GM12878 (cell line): ENCODE measurements at regions not wholly inside any gene's neighbourhood (a gene's known extent, or its start where the extent isn't known, plus 50 kb on each side); places are given as distances from the start of the nearest gene placed in this dataset. TPM values are rescaled to one million over a fixed set of nuclear protein-coding genes. Genes with fewer than 3 reads are reported as not detected.

ENCODE experiments used
- ATAC-seq: fragments of 200-7000 bp; cut with Tn5 transposase; 3 replicates; pipeline ENCODE4 v1.9.1; 2020; ENCODE audit warnings: mild to moderate bottlenecking, moderate library complexity
- BruUV-seq: library from RNA; stranded (reverse); fragments of 400-500 nt; replicated peaks from 2 replicates; lab custom pipeline; 2021; lab: Mats Ljungman, UMichigan
- CTCF ChIA-PET: fragments of 300-600 bp; sonication (Branson Sonifier 250); formaldehyde crosslinking; extraction: SDS; loops from one replicate; lab custom pipeline; 2021; ENCODE audit warnings: inconsistent platforms; lab: Yijun Ruan, JAX
- POLR2A ChIA-PET: fragments of 350-600 bp; formaldehyde crosslinking; extraction: SDS; loops from one replicate; lab custom pipeline; 2021; ENCODE audit warnings: inconsistent platforms; lab: Charles Lee
- RAD21 ChIA-PET: fragments of 300-600 bp; sonication (Branson Sonifier 250); formaldehyde crosslinking; loops from one replicate; lab custom pipeline; 2023; ENCODE audit warnings: antibody characterized with exemption; ENCODE audit not compliant: unreplicated experiment; lab: Charles Lee
- SMC1A ChIA-PET: fragments of 300-600 bp; sonication (Branson Sonifier 250); formaldehyde crosslinking; loops from one replicate; lab custom pipeline; 2023; ENCODE audit not compliant: unreplicated experiment, uncharacterized antibody; lab: Charles Lee
- DNase-seq: peaks from one replicate; pipeline ENCODE4 v3.0.0-alpha.2; 2011; ENCODE audit warnings: low read depth, low spot score
- FAIRE-seq: peaks from 3 replicates; lab custom pipeline; 2011; peaks lifted over from hg19 to GRCh38; lab: Jason Lieb, UNC
- H2AFZ ChIP-seq: 2 replicates; pipeline ENCODE4 v1.6.0; 2011; ENCODE audit warnings: low read depth, low read length, control low read depth; ENCODE audit not compliant: control insufficient read depth
- H3K27ac ChIP-seq: 2 replicates; pipeline ENCODE4 v1.5.1; 2011; ENCODE audit warnings: control low read depth; ENCODE audit not compliant: control insufficient read depth, insufficient read depth
- H3K27me3 ChIP-seq, 2 experiments: replicated peaks in 1 of 2; 2 replicates each; pipeline versions ENCODE4 v1.6.0 to v1.6.1; 2011; ENCODE audit warnings: low read length in 1 of 2; ENCODE audit not compliant: control insufficient read depth in 2 of 2, insufficient read depth in 2 of 2
- H3K36me3 ChIP-seq, 2 experiments: 2 replicates each; pipeline ENCODE4 v1.5.1; 2011; ENCODE audit warnings: low read length in 1 of 2; ENCODE audit not compliant: control insufficient read depth in 2 of 2, insufficient read depth in 2 of 2
- H3K4me1 ChIP-seq: 2 replicates; pipeline ENCODE4 v1.6.1; 2011; ENCODE audit warnings: mild to moderate bottlenecking, low read length, moderate library complexity, mixed read lengths; ENCODE audit not compliant: control insufficient read depth, insufficient read depth
- H3K4me2 ChIP-seq: 2 replicates; pipeline ENCODE4 v1.6.0; 2011; ENCODE audit warnings: control low read depth; ENCODE audit not compliant: control insufficient read depth, insufficient read depth
- H3K4me3 ChIP-seq: fragments of 200-600 bp; sonication (generic); 2 replicates; pipeline ENCODE4 v1.5.1; 2016
- H3K79me2 ChIP-seq: 2 replicates; pipeline ENCODE4 v1.6.0; 2011; ENCODE audit warnings: low read length; ENCODE audit not compliant: control insufficient read depth, insufficient read depth
- H3K9ac ChIP-seq: 2 replicates; pipeline ENCODE4 v1.8.0; 2011; ENCODE audit warnings: low read length, control low read depth, mixed read lengths; ENCODE audit not compliant: control insufficient read depth, insufficient read depth
- H3K9me3 ChIP-seq: replicated peaks from 3 replicates; pipeline ENCODE4 v1.5.1; 2011; ENCODE audit warnings: mild to moderate bottlenecking, low read length; ENCODE audit not compliant: control insufficient read depth, insufficient read depth
- H4K20me1 ChIP-seq: 2 replicates; pipeline ENCODE4 v1.6.0; 2011; ENCODE audit not compliant: control insufficient read depth, insufficient read depth
- MTA2 ChIP-seq: fragments of 450-650 bp; IDR thresholded peaks from 2 replicates; pipeline ENCODE4 v1.6.1; 2016; ENCODE audit warnings: low read depth, mild to moderate bottlenecking, moderate library complexity
- RELA ChIP-seq: fragments of 450-650 bp; IDR thresholded peaks from 2 replicates; pipeline ENCODE4 v1.8.0; 2014; ENCODE audit warnings: borderline replicate concordance; ENCODE audit not compliant: partially characterized antibody
- WGBS: methylation state at CpG from one replicate; pipeline ENCODE4 v1.1.6; 2016; ENCODE audit warnings: low lambda C conversion rate; ENCODE audit not compliant: insufficient replicate concordance, insufficient coverage; ENCODE audit errors: missing lambda C conversion rate; 5-methylcytosine and 5-hydroxymethylcytosine counted together
- in situ Hi-C: fragments of 300-500 bp; cut with MboI; formaldehyde crosslinking; loops from 9 replicates; pipeline ENCODE4 v1.14.3; 2018; ENCODE audit warnings: mixed read lengths
- intact Hi-C: fragments of 100-400 bp; cut with micrococcal nuclease; formaldehyde crosslinking; loops from one replicate; pipeline ENCODE4 v1.14.2; 2022; ENCODE audit not compliant: unreplicated experiment
- small RNA-seq: library from RNA; depleted of rRNA; stranded (forward); fragments of <200 nt; gene quantifications from one replicate; pipeline ENCODE3, GENCODE V24; 2014

DNA sequence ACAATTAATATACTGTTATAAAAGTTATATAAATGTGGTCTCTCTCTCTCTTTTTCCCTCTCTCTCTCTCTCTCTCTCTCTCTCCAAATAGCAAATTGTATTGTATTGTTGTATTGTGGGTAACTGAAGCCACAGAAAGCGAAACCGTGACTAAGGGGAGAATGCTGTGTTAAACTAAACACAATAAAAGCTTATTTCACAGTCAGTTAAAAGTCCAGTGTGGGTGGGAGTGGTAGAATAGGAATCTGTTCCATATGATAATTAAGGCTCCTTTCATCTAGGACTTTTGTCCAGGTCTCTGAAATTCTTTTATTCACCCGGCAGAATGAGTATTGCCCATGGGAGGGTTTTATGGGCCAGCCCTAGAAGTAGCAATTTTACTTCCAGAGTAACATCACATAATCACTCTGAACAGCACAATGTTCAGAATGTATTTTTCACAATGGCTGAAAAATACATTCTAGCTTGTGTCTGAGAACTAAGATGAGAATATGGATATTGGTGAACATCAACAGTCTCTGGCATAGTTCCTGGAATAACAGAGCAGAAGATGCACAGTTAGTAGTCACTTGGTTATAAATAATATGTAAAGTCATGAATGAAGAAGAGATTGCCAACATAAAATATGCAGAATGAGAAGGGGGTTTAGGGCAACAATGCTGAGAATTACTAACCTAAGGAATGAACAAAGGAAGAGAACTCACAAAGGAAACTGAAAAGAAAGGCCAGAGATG is 399.1 kb downstream of the PLCL1 start:
- FAIRE-seq (no peak), ATAC-seq (peak; percentile 44; the same call in 1 of the 3 replicates), DNase-seq (no peak)
- H3K4me3 ChIP-seq, result no peak overlapping the region
- BruUV-seq, result no TSS peak
- H2AFZ ChIP-seq, result no peak overlapping the region
- no peaks in the 10 kb centered on the region for H3K4me1 ChIP-seq
- no peaks in the 10 kb centered on the region for H3K9me3 ChIP-seq
- H4K20me1 ChIP-seq, result no peaks in the 10 kb centered on the region
- ChIA-PET POLR2A (no interaction called here), RAD21 (no interaction called here), SMC1A (no interaction called here), CTCF (no interaction called here)
- H3K27ac ChIP-seq, result no peak overlapping the region
- H3K4me2 ChIP-seq, result no peak overlapping the region
- intact Hi-C loops (no loop called here), in situ Hi-C loops (no loop called here)
- TF ChIP-seq RELA (no peak), MTA2 (no peak)
- no peaks in the 10 kb centered on the region for H3K79me2 ChIP-seq
- H3K36me3 ChIP-seq, result no peaks in the 10 kb centered on the region
- 84% methylated on average over 3 of the region's 3 CpGs for WGBS
- no peaks in the 10 kb centered on the region; a peak in 1 of 4 replicates for H3K27me3 ChIP-seq
- H3K9ac ChIP-seq, result no peak overlapping the region

Small RNA genes in the stretch of these regions (small RNA-seq; reads per million reads assigned to genes)
- not detected for gene RNU7-147P
